GM12865 (cell line): ENCODE measurements at regions not wholly inside any gene's neighbourhood (a gene's known extent, or its start where the extent isn't known, plus 50 kb on each side); places are given as distances from the start of the nearest gene placed in this dataset.

Source experiments
- DNase-seq: peaks from one replicate; pipeline ENCODE4 v3.0.0; 2010; ENCODE audit warnings: low read depth
- H3K4me3 ChIP-seq: 2 replicates; pipeline ENCODE4 v1.5.1; 2011; ENCODE audit warnings: mild to moderate bottlenecking, low read depth, low read length, control low read depth
- CTCF ChIP-seq: IDR thresholded peaks from 2 replicates; pipeline ENCODE4 v1.5.1; 2011; ENCODE audit warnings: low read length, control low read depth, low read depth, inconsistent platforms; ENCODE audit not compliant: insufficient read depth; ENCODE audit errors: missing control alignments

GRCh38 chr7:115582956-115583355 is 447.6 kb downstream of the TFEC start:
- TF ChIP-seq CTCF = no peak
- no peak overlapping the region for H3K4me3 ChIP-seq
- DNase-seq = no peak

- TF ChIP-seq CTCF = no peak
- H3K4me3 ChIP-seq = no peak overlapping the region
- DNase-seq = no peak
Observed at GRCh38 chr7:115578576-115578975, 452.0 kb downstream of the TFEC start.

DNA sequence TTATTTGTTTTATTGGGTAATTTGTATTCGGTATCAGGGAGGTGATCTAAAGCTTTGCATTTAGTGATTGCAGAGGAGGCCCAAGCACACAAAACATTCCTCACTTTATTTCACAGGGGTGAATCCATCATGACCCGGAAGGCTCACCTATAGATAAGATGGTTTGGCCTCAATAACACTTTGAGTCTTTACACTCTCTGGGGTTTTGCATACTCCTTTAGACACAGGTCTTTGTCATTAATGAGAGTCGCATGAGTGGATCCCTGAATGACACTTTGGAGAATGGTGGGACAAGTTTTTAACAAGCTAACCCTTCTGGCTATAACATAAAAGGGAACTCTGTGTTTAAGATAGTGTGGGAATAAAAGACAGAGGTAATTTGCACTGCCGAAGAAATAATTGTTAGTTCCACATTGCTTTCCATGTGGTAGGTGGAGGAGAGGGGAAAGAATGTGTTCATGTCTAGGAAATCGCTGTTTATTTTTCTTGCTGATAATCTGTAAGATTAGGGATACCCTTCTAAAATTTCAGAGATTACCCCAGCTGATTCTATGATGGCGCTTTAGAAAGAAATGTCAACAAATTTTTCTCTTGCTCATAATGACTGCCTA is 455.8 kb downstream of the TFEC start:
- DNase-seq = no peak
- H3K4me3 ChIP-seq = no peak overlapping the region
- no peak for TF ChIP-seq CTCF

GRCh38 chr7:115572111-115572510 is 458.5 kb downstream of the TFEC start:
- no peak overlapping the region for H3K4me3 ChIP-seq
- no peak for TF ChIP-seq CTCF
- no peak for DNase-seq

GRCh38 chr7:115561335-115562110 is 469.0 kb downstream of the TFEC start:
- TF ChIP-seq CTCF = no peak
- no peak for DNase-seq
- H3K4me3 ChIP-seq = no peak overlapping the region

GRCh38 chr7:115559877-115560276 is 470.7 kb downstream of the TFEC start:
- no peak for DNase-seq
- no peak overlapping the region for H3K4me3 ChIP-seq
- TF ChIP-seq CTCF = no peak
